ENCODE measurements at regions not wholly inside any gene's neighbourhood (a gene's known extent, or its start where the extent isn't known, plus 50 kb on each side); places are given as distances from the start of the nearest gene placed in this dataset.
A peak's percentile ranks its signal among the peaks of the same experiment; 100 is the strongest.
"Not testable (repeated sequence)": the region's sequence is repeated elsewhere in the genome, so short reads cannot be mapped to it uniquely, and the experiment has no call there.

- Mint-ChIP-seq H3K4me3 (no peak overlapping the region), H3K9me3 (peaks cover 2% of the 10 kb centered on the region), H3K4me1 (peaks cover 19% of the 10 kb centered on the region), H3K27ac (no peak overlapping the region), H3K27me3 (no peaks in the 10 kb centered on the region), H3K36me3 (no peaks in the 10 kb centered on the region)
- DNase-seq, result no peak
Measured at GRCh38 chr6:15915508-15916178, 213.2 kb upstream of the MYLIP start.

- no peak overlapping the region for H3K27ac Mint-ChIP-seq
- no peaks in the 10 kb centered on the region for H3K36me3 Mint-ChIP-seq
Measured at GRCh38 chr6:15914553-15914952, 214.3 kb upstream of the MYLIP start.

GRCh38 chr6:15913573-15913972 lies 215.3 kb upstream of the MYLIP start:
- H3K27ac Mint-ChIP-seq, result peak overlapping the region; percentile 37
- DNase-seq, result no peak
- H3K4me1 Mint-ChIP-seq, result peaks cover 19% of the 10 kb centered on the region
- no peak overlapping the region for H3K4me3 Mint-ChIP-seq
- peaks cover 2% of the 10 kb centered on the region for H3K9me3 Mint-ChIP-seq
- no peaks in the 10 kb centered on the region for H3K36me3 Mint-ChIP-seq
- no peaks in the 10 kb centered on the region for H3K27me3 Mint-ChIP-seq

More at GRCh38 chr6:15914553-15914952, 214.3 kb upstream of the MYLIP start:
- Mint-ChIP-seq H3K4me3 (no peak overlapping the region), H3K9me3 (peaks cover 2% of the 10 kb centered on the region), H3K27me3 (no peaks in the 10 kb centered on the region), H3K4me1 (peaks cover 19% of the 10 kb centered on the region)
- peak; percentile 4 for DNase-seq

- Mint-ChIP-seq H3K9me3 (peaks cover 2% of the 10 kb centered on the region), H3K36me3 (no peaks in the 10 kb centered on the region), H3K4me1 (peaks cover 19% of the 10 kb centered on the region), H3K27me3 (no peaks in the 10 kb centered on the region), H3K4me3 (no peak overlapping the region), H3K27ac (no peak overlapping the region)
- DNase-seq, result no peak
Measured at GRCh38 chr6:15912505-15913400, 216.1 kb upstream of the MYLIP start.

- Mint-ChIP-seq H3K36me3 (no peaks in the 10 kb centered on the region), H3K4me1 (peaks cover 19% of the 10 kb centered on the region), H3K9me3 (peaks cover 2% of the 10 kb centered on the region), H3K27ac (no peak overlapping the region), H3K4me3 (no peak overlapping the region), H3K27me3 (no peaks in the 10 kb centered on the region)
- peak; percentile 24 for DNase-seq
Measured at GRCh38 chr6:15911753-15912504, 217.0 kb upstream of the MYLIP start.

- H3K27ac Mint-ChIP-seq, result no peak overlapping the region
Measured at GRCh38 chr6:15909290-15910070, 219.4 kb upstream of the MYLIP start.

GRCh38 chr6:15908871-15909270 lies 220.0 kb upstream of the MYLIP start:
- no peak overlapping the region for H3K4me3 Mint-ChIP-seq
- no peak overlapping the region for H3K27ac Mint-ChIP-seq
- peaks cover 25% of the 10 kb centered on the region for H3K4me1 Mint-ChIP-seq
- no peaks in the 10 kb centered on the region for H3K36me3 Mint-ChIP-seq
- H3K27me3 Mint-ChIP-seq, result no peaks in the 10 kb centered on the region
- peaks cover 2% of the 10 kb centered on the region for H3K9me3 Mint-ChIP-seq
- no peak for DNase-seq

More at GRCh38 chr6:15909290-15910070, 219.4 kb upstream of the MYLIP start:
- no peaks in the 10 kb centered on the region for H3K27me3 Mint-ChIP-seq
- no peaks in the 10 kb centered on the region for H3K36me3 Mint-ChIP-seq
- no peak for DNase-seq
- peaks cover 29% of the 10 kb centered on the region for H3K4me1 Mint-ChIP-seq
- peaks cover 2% of the 10 kb centered on the region for H3K9me3 Mint-ChIP-seq
- no peak overlapping the region for H3K4me3 Mint-ChIP-seq

GRCh38 chr6:15907914-15908518 lies 220.9 kb upstream of the MYLIP start:
- H3K27me3 Mint-ChIP-seq, result no peaks in the 10 kb centered on the region

DNA sequence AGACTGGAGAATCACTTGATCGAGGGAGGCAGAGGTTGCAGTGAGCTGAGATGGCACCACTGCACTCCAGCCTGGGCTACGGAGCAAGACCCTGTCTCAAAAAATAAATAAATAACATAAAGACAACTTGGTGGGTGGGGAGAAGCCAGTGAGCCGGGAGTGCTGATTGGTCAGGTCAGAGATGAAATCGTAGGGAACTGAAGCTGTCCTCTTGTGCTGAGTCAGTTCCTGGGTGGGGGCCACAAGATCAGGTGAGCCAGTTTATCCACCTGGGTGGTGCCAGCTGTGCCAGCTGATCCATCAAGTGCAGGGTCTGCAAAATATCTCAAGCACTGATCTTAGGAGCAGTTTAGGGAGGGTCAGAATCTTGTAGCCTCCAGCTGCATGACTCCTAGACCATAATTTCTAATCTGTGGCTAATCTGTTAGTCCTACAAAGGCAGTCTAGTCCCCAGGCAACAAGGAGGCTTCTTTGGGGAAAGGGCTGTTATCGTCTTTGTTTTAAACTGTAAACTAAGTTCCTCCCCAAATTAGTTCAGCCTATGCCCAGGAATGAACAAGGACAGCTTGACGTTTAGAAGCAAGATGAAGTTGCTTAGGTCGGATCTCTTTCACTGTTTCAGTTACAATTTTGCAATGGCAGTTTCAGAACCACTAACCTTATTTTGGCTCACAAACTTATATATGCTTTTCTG lies 221.5 kb upstream of the MYLIP start:
- H3K4me3 Mint-ChIP-seq, H3K9me3 Mint-ChIP-seq: not testable (repeated sequence)
- H3K4me1 Mint-ChIP-seq, result peaks cover 19% of the 10 kb centered on the region

More at GRCh38 chr6:15907914-15908518, 220.9 kb upstream of the MYLIP start:
- Mint-ChIP-seq H3K27ac (no peak overlapping the region), H3K9me3 (no peaks in the 10 kb centered on the region), H3K4me1 (peaks cover 24% of the 10 kb centered on the region), H3K36me3 (no peaks in the 10 kb centered on the region), H3K4me3 (no peak overlapping the region)
- no peak for DNase-seq

DNA sequence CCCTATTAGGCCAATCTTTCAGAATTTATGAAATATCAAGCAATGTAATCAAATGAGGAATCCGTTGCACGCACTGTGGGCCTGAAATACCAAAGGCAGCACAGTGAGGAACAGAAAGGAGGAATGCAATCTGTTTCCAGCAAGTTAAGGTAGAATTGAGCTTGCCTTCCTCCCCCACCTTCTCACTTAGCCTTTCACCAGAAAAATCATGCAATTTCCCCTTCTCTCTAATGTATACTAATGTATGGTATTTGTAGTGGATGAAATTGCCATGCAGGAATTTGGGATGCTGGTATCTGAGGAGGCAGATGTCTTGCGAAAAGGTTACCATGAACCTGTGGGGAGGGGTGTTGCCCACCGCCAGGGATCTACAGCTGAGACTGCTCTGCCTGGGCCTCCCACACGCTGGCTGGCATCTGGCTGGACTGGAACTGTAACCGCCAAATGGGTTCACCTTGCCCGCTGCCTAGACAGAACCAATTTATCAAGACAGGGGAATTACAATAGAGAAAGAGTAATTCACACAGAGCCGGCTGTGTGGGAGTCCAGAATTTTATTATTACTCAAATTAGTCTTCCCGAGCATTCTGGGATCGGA lies 222.4 kb upstream of the MYLIP start:
- DNase-seq, result no peak
- H3K4me1 Mint-ChIP-seq, result peaks cover 18% of the 10 kb centered on the region
- no peaks in the 10 kb centered on the region for H3K27me3 Mint-ChIP-seq
- H3K9me3 Mint-ChIP-seq, result no peaks in the 10 kb centered on the region
- H3K27ac Mint-ChIP-seq, result no peak overlapping the region
- H3K4me3 Mint-ChIP-seq, result no peak overlapping the region
- no peaks in the 10 kb centered on the region for H3K36me3 Mint-ChIP-seq

More for the DNA sequence above, 221.5 kb upstream of the MYLIP start:
- H3K27me3 Mint-ChIP-seq, DNase-seq, H3K27ac Mint-ChIP-seq, H3K36me3 Mint-ChIP-seq: not testable (repeated sequence)

DNA sequence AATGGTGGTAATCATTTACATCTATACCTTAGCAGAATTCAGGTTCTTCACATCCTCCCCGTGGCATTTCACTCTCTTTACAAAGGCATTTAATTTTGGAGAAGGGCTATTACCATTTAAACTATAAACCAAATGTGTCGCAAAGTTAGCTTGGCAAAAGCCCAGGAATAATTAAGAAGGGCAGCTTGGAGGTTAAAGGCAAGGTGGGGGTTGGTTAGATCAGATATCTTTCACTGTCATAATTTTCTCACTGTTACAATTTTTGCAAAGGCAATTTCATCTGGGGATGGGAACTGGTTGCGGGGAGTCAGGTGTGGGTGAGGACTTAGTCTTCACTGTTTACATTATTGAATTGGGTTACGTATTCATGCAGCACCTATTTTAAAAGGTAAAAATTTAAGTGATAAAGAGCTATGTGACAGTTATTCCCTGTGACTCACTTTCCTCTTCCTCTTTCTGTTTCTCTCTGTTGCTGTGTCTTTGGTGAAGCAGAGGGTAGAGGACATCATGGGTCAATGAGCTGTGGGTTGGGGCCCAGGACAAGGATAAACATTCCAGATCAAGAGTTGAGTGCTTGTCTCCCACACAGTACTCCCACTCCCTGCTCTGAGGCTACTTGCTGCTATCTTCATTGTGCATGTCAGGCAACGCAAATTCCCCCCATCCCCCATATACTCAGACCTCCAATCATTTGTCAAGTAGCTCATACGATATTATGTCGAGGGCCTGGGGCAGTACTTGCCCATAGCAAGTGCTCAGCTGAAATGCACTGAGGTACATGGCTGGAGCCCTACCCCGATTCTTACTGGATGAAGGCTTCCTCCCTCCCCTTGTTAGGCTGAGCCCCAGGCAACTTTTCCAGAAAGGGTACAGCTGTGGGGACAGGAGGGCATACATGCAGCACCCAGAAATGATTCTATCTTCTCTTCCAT lies 223.1 kb upstream of the MYLIP start:
- Mint-ChIP-seq H3K36me3 (no peaks in the 10 kb centered on the region), H3K4me3 (no peak overlapping the region), H3K9me3 (no peaks in the 10 kb centered on the region), H3K27me3 (no peaks in the 10 kb centered on the region), H3K27ac (no peak overlapping the region), H3K4me1 (peaks cover 22% of the 10 kb centered on the region)
- no peak for DNase-seq

DNA sequence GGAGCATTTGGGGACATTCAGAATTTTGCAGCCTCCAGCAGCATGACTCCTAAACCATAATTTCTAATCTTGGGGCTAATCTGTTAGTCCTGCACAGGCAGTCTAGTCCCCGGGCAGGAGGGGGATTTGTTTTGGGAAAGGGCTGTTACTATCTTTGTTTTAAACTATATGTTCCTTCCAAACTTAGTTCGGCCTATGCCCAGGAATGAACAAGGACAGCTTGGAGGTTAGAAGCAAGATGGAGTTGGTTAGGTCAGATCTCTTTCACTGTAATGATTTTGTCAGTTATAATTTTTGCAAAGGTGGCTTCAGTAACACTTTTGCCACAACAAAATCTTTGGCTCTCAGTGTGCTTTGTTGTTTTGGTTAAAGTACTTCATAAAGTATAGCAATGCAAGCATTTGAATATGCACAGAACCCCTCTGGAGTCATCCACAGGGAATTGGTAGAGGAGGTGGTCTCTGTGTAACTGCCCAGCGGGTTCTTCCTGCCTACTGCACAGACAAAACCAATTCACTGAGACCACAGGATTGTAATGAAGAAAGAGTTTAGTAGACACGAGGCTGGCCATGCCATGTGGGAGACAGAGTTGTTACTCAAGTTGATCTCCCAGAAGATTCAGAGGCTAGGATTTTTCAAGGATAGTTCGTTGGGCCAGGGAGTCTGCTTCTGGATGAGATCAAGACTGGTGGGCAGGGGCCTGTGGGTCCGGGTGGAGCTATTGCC lies 224.1 kb upstream of the MYLIP start:
- Mint-ChIP-seq H3K27ac (no peak overlapping the region), H3K9me3 (no peaks in the 10 kb centered on the region), H3K36me3 (no peaks in the 10 kb centered on the region), H3K4me3 (no peak overlapping the region), H3K4me1 (peaks cover 22% of the 10 kb centered on the region), H3K27me3 (no peaks in the 10 kb centered on the region)
- DNase-seq, result no peak
